Thymus (tissue), 11 donors: ENCODE measurements at regions not wholly inside any gene's neighbourhood (a gene's known extent, or its start where the extent isn't known, plus 50 kb on each side); places are given as distances from the start of the nearest gene placed in this dataset.
"Not testable (repeated sequence)": the region's sequence is repeated elsewhere in the genome, so short reads cannot be mapped to it uniquely, and the experiment has no call there.

ENCODE experiments used
- DNase-seq, 9 donors: peaks; one replicate each; pipeline ENCODE4 v3.0.0-alpha.2; 2013; ENCODE audit warnings: low spot score in 9 of 9, low read depth in 6 of 9, missing footprints in 1 of 9
- H3K27ac ChIP-seq, 2 donors: one replicate each; pipeline ENCODE4 v1.5.1; 2013; ENCODE audit warnings: control low read depth in 1 of 2, low read depth in 1 of 2, low read length in 1 of 2, mild to moderate bottlenecking in 1 of 2, moderate library complexity in 1 of 2
- H3K27me3 ChIP-seq, 2 donors: one replicate each; pipeline ENCODE4 v1.5.1; 2013; ENCODE audit warnings: low read length in 1 of 2; ENCODE audit not compliant: control insufficient read depth in 2 of 2, insufficient read depth in 1 of 2
- H3K36me3 ChIP-seq, 2 donors: one replicate each; pipeline ENCODE4 v1.5.1; 2013; ENCODE audit warnings: low read length in 1 of 2, mild to moderate bottlenecking in 1 of 2, moderate library complexity in 1 of 2; ENCODE audit not compliant: control insufficient read depth in 2 of 2, insufficient read depth in 2 of 2
- H3K4me1 ChIP-seq, 2 donors: one replicate each; pipeline ENCODE4 v1.5.1; 2013; ENCODE audit warnings: low read length in 2 of 2; ENCODE audit not compliant: control insufficient read depth in 2 of 2, insufficient read depth in 2 of 2
- H3K4me3 ChIP-seq, 2 donors: one replicate each; pipeline ENCODE4 v1.5.1; 2013; ENCODE audit warnings: low read length in 2 of 2, control low read depth in 1 of 2, mild to moderate bottlenecking in 1 of 2
- H3K9me3 ChIP-seq, 2 donors: one replicate each; pipeline ENCODE4 v1.5.1; 2013; ENCODE audit warnings: low read length in 1 of 2, mild to moderate bottlenecking in 1 of 2; ENCODE audit not compliant: control insufficient read depth in 2 of 2, insufficient read depth in 1 of 2
- WGBS: extraction: QIAGEN DNeasy Blood & Tissue Kit; methylation state at CpG from one replicate; pipeline ENCODE4 v1.1.7; 2013; 5-methylcytosine and 5-hydroxymethylcytosine counted together
- donor health status: healthy.

DNA sequence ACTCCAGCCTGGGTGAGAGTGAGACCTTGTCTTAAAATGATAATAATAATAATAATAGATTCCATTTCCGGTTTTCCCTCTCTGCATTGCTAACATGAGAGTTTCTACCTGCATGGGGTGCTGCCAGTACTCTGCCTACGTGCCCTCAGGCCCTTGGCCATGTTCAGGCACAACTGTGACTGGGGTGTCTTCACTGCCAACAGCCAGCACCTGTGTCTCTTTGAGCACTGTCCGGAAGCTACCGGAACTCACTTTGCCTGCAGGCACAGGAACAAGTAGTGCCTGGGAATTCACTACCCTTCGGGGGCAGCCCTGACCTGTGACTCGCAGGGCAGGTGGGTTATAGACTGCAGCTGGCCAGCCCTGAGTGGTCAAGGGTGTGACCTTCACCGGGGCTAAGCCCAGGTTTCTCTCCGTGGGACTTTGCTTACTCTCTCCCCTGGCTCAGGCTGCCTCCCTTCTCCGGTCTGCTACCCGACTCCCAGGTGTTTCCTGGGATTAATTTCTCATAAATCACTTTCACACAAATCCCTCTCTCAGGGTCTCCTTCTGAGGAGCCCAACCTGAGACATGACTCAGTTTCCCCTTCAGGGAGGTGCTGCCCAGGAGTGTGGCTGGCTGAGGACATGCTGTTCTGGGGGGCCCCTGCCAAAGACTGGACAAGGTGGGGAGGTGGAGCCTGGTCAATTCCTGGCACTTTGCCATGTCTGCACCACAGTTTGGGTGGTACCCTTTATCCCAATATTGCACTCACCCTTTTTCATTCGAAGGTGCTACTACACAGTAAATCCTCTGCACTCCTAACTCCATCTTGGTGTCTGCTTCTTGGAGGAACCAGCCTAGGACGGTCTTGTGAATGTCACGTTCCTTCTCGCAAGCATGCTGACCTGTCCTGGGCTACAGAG, 79.5 kb upstream of the RALGAPA2 start:
- no peak for DNase-seq
- Histone ChIP-seq H3K4me1 (no peaks in the 10 kb centered on the region), H3K4me3 (no peak overlapping the region), H3K9me3 (peaks cover 0 to 5% of the 10 kb centered on the region in 2 donors), H3K36me3 (no peaks in the 10 kb centered on the region), H3K27me3 (no peaks in the 10 kb centered on the region), H3K27ac (no peak overlapping the region)
- 91% methylated on average over 14 of the region's 14 CpGs for WGBS

DNA sequence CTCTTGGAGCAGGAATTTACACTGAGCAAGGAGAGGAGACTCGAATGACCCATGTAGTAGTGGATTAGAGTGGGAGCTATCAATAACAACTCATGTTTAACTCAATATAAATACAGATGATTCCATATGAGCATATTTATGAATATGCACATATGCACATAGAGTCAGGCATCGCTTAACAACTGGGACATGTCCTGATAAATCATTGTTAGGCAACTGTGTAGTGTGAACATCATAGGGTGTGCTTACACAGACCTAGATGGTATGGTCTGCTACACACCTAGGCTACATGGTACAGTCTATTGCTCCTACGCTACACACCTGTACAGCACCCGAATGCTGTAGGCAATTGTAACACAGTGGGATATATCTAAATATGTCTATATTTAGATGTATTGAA, 75.9 kb upstream of the RALGAPA2 start:
- 97% methylated on average over 4 of the region's 4 CpGs for WGBS
- no peaks in the 10 kb centered on the region for H3K4me1 ChIP-seq

DNA sequence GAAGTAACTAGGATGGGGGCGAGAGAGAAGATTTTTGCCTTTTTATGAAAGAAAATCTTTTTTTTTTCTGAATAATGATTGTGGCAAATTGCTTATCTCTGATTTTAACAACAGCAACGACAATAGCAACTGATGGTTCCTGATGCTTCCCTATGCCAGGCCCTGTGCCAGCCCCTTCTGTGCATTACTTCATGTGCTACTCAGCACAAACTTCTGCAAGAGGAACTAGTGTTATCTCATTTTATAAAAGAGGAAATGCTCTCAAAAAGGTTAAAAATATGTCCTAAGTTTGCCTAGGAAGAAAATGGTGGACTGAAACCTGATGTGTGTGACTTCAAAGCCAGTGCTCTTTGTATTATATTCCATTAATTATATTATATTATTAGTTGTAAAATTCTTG, 74.0 kb upstream of the RALGAPA2 start:
- H3K27me3 ChIP-seq = no peaks in the 10 kb centered on the region
- H3K27ac ChIP-seq = no peak overlapping the region
- H3K4me3 ChIP-seq = no peak overlapping the region
- 61% methylated on average over 2 of the region's 2 CpGs for WGBS
- H3K4me1 ChIP-seq = no peaks in the 10 kb centered on the region
- no peaks in the 10 kb centered on the region for H3K36me3 ChIP-seq
- no peak for DNase-seq
- peaks cover 0 to 6% of the 10 kb centered on the region in 2 donors for H3K9me3 ChIP-seq

More for the DNA sequence above, 75.9 kb upstream of the RALGAPA2 start:
- no peak for DNase-seq
- Histone ChIP-seq H3K27me3 (no peaks in the 10 kb centered on the region), H3K9me3 (peaks cover 0 to 6% of the 10 kb centered on the region in 2 donors), H3K36me3 (no peaks in the 10 kb centered on the region), H3K27ac (no peak overlapping the region), H3K4me3 (no peak overlapping the region)

DNA sequence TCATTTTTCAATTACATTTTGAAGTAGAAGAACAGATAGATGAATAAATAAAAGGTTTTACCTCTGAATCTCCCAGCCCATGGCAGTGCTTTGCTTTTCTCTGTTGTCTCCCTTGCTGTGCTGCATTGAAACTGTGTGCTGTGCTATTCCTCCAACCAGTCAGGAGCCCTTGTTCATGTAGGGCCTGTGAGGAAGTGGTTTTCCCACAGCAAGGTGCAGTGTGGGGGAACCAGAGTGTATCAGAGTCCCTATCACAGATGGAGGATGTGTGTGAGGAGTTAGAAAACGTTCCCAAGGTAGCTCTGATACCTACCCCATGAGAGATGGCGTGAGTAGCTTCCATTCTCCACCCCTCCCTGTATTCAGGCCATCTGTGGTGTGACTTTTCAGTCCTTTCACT, 72.8 kb upstream of the RALGAPA2 start:
- Histone ChIP-seq H3K4me1 (peaks cover 0 to 2% of the 10 kb centered on the region in 2 donors), H3K27me3 (peaks cover 0 to 2% of the 10 kb centered on the region in 2 donors), H3K9me3 (peaks cover 0 to 6% of the 10 kb centered on the region in 2 donors), H3K4me3 (no peak overlapping the region), H3K36me3 (no peaks in the 10 kb centered on the region), H3K27ac (no peak overlapping the region)
- WGBS = 40% methylated on average over 2 of the region's 2 CpGs
- no peak for DNase-seq

DNA sequence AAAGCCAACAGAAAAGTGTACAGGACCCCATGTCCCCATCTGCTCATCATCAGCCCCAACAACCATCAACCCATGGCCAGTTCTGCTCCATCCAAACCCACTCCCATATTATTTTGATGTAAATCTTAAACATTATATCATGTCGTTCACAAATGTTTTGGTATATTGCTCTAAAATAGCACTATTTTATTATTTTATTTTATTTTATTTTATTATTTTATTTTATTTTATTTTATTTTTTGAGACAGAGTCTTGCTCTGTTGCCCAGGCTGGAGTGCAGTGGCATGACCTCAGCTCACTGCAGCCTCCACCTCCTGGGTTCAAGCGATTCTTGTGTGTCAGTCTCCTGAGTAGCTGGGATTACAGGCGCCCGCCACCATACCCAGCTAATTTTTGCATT, 72.0 kb upstream of the RALGAPA2 start:
- not testable (repeated sequence) for H3K27ac ChIP-seq, DNase-seq, H3K36me3 ChIP-seq, H3K4me1 ChIP-seq, H3K27me3 ChIP-seq, H3K9me3 ChIP-seq, H3K4me3 ChIP-seq
- WGBS = 98% methylated on average over 4 of the region's 4 CpGs

DNA sequence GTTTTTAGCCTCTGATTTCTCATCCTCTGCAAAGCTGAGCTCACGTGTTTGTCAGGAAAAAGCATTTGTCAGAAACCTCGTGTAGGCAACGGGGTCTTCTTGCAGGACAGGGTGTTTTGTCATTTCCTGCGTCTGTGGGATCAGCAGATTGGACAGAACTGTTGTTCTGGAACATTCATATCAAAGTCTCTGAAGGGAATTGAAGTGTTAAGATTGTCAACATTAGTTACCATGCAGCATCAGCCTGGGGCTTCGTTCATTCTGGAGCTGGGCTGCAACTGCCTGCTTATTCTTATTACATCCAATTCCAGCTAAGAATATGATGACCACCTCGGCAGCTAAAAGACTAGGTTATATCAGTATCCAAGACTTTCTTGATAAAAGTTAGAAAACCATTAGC, 71.0 kb upstream of the RALGAPA2 start:
- H3K36me3 ChIP-seq = no peaks in the 10 kb centered on the region
- no peak for DNase-seq
- H3K4me3 ChIP-seq = no peak overlapping the region
- peaks cover 0 to 6% of the 10 kb centered on the region in 2 donors for H3K9me3 ChIP-seq
- WGBS = 83% methylated on average over 6 of the region's 6 CpGs
- H3K27ac ChIP-seq = no peak overlapping the region
- peaks cover 0 to 2% of the 10 kb centered on the region in 2 donors for H3K4me1 ChIP-seq
- peaks cover 0 to 2% of the 10 kb centered on the region in 2 donors for H3K27me3 ChIP-seq

DNA sequence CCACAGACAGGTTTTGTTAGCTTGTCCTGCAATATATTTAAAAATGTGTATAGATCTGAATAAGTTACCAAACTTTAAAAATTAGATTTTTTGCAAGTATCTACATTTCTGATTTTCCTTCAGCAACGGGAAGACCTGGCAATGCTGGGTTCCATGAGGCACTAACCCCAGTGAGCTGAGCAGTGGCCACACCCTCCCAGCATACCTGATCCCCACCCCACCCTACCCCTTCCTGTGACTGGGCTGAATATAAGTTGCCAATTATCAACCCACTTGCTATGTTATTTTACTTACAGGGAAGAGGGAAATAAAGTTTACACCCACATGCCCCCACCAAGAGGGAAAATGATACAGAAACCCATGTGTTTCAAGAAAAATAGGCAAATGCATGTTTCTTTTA, 70.3 kb upstream of the RALGAPA2 start:
- WGBS = 92% methylated on average over 1 of the region's 1 CpG

DNA sequence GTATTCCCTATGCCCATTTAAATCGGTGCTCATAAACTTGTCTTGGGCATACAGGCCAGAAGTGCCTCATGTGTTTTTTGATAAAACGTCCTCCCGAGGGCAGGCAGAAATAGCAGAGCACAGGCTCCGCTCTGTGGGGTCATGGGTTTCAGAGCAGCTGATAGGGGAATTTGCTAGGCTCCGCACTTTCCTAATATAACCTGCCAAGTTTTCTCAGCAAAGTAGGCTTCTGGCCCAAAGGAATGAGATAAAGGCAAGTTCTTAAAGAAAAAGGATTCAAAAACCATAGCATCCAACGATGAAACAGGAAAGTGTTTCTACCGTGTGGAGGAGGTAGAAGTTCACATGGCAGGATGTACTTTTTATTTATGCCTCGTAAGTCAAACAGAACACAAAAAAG, 69.8 kb upstream of the RALGAPA2 start:
- H3K4me3 ChIP-seq = no peak overlapping the region
- H3K27ac ChIP-seq = no peak overlapping the region
- 90% methylated on average over 8 of the region's 8 CpGs for WGBS
- peaks cover 0 to 2% of the 10 kb centered on the region in 2 donors for H3K27me3 ChIP-seq
- H3K9me3 ChIP-seq = peaks cover 0 to 4% of the 10 kb centered on the region in 2 donors
- H3K4me1 ChIP-seq = peaks cover 0 to 2% of the 10 kb centered on the region in 2 donors
- no peak for DNase-seq
- H3K36me3 ChIP-seq = no peaks in the 10 kb centered on the region

More for the DNA sequence above, 70.3 kb upstream of the RALGAPA2 start:
- no peak overlapping the region for H3K4me3 ChIP-seq
- peaks cover 0 to 2% of the 10 kb centered on the region in 2 donors for H3K4me1 ChIP-seq
- H3K9me3 ChIP-seq = peaks cover 0 to 6% of the 10 kb centered on the region in 2 donors
- no peaks in the 10 kb centered on the region for H3K36me3 ChIP-seq
- H3K27ac ChIP-seq = no peak overlapping the region
- H3K27me3 ChIP-seq = peaks cover 0 to 2% of the 10 kb centered on the region in 2 donors
- no peak for DNase-seq

DNA sequence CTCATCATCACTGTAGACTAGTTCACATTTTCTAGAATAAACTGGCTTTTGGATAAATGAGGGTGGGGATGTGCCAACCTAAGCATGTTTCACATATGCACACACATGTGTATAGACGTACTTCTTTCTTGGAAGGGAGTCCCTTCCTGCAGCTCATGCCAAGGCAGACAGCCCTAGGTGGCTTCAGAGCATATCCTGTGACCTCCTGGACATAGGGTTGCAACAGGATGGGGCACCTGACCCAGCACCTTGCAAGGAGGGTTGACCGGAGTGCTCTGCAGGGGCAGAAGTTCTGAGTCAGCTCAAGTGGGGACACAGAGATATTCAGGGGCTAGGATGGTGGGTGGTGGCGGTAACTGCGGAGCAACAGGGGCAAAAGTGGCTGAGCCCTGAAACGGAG, 68.6 kb upstream of the RALGAPA2 start:
- Histone ChIP-seq H3K36me3 (no peaks in the 10 kb centered on the region), H3K27ac (no peak overlapping the region), H3K4me1 (peaks cover 0 to 2% of the 10 kb centered on the region in 2 donors), H3K4me3 (no peak overlapping the region), H3K27me3 (peaks cover 0 to 2% of the 10 kb centered on the region in 2 donors), H3K9me3 (no peaks in the 10 kb centered on the region)
- WGBS = 94% methylated on average over 5 of the region's 5 CpGs
- DNase-seq = no peak
